ENCODE measurements at regions not wholly inside any gene's neighbourhood (a gene's known extent, or its start where the extent isn't known, plus 50 kb on each side); places are given as distances from the start of the nearest gene placed in this dataset.

DNA sequence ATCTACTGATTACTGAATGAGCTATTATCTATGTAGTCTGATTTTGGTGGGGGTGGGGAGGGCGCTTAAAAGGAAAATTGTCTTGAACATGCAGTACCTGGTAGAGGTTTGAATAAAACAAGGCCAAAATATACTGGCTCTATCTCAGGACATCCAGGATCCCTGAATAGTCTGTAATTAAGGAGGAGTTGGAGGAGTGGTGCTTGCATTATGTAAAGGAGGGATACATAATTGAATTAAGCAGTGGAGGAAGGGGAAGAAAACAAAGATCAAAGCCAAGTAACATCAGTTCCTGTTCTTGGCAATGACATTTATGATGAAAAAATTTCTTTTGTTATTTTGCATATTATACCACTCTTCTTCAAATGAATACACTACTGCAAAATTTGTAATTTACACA is 539.4 kb upstream of the ZEB2 start:
- ATAC-seq (no peak), DNase-seq (no peak)
- intact Hi-C loops (cut with DNase I, micrococcal nuclease), result no loop called here

DNA sequence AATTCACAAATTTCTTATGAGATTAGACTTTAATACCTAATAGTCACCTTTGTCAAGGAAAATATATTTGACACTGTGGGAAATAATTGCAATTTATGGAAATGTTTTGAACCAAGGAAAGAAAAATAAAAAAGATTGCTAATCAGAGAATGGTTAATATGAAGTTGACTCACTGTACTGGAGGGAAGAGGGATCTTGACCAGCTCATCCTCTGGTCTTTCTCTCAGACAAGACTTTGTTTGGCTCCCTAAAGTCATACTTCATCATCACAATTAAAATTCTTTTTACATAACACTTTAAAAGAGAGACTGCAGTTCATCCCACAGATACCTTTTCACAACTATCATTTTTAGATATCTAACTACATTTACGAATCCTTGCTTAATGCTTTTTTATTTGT is 538.5 kb upstream of the ZEB2 start:
- no peak for DNase-seq
- ATAC-seq, result no peak
- intact Hi-C loops (cut with DNase I, micrococcal nuclease), result no loop called here

DNA sequence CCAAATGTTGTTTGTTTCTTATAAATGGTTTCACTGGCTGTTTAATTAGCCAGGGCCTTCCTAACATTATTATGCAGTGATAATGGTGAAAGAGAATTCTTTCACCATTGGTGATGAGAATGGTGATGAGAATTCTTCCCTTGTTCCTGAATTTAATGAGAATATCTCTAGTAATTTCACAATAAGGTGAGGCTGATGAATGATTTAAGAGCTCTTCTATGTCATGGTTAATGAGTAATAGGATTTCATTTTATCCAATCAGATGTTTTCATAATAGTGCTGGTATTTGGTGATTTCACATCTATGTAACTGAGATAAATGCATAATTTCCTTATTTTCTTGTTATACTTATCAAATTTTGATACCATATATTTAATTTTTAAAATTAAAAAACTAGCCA is 535.7 kb upstream of the ZEB2 start:
- intact Hi-C loops (cut with DNase I, micrococcal nuclease), result no loop called here
- ATAC-seq, result no peak
- DNase-seq, result no peak

DNA sequence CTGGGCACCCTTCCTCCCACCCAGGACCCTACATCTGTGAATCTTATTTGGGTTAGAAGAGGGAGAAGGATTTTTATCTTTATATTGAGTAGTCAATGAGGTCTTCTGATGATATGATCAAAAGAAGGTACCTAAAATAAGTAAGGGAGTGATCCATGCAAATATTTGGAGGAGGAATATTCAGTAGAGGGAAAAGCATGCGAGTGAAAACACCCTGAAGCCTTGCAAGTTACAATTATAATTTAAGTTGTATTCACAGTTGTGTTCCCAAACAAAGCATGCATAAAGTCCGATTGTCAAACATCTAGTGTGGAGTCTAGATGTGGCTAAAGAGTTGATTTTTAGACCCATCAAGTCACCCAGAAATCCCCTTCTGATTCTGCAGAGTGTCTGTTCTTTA is 530.2 kb upstream of the ZEB2 start:
- ATAC-seq, result no peak
- no peak for DNase-seq
- intact Hi-C loops (cut with DNase I, micrococcal nuclease), result no loop called here

DNA sequence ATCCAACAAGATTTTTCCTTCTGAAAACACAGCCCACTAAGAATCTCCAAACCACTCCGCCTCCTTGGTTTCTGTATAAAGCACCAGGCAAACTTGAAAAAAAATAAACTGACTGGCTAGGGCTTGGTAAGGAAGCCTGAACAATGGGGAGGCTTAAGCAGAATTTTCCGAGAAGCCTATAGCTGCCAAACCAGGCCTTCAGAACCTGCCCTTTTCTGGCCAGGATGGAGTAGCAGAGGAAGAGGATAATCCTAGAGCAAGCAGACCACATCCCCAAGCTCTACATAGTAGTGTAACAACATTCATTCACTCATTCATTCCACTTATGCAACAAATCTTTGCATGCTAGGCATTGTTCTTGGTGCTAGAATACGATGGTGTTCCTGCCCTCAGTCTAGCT is 529.6 kb upstream of the ZEB2 start:
- DNase-seq, result no peak
- intact Hi-C loops (cut with DNase I, micrococcal nuclease), result no loop called here
- ATAC-seq, result no peak

DNA sequence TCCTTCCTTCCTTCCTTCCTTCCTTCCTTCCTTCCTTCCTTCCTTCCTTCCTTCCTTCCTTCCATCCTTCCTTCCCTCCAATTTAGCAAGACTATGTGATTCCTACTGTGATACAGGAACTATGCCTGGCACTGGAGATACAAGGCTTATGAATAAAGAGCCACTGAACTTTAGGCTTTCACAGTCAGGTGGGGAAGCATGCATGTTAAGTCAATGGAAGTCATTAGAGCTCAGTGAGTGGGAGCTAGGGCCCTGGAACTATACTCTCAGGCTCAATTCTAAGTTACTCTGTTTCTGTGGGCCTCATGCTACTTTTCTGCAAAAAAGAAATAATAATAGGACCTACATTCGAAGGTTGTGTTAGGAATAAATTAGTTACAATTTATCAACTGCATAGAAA is 527.6 kb upstream of the ZEB2 start:
- intact Hi-C loops (cut with DNase I, micrococcal nuclease), result no loop called here
- no peak for ATAC-seq
- no peak for DNase-seq

DNA sequence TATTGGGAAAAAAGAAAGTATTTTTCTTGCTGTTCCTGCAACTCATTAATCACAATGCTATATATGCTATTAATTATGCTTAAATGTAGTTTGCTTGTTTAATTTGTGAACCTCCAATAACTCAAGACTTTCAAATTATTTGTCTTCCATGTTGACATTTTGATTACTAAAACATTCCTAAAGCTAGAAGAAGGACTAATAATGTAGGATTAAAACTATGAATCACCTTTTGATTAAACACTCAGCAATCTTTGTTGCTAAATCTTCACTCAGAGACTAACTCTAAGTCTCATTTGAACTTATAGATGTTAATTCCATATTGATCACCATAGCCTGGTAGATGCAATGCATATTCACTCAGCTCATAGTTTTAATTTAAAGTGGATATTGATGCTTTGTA is 524.6 kb upstream of the ZEB2 start:
- ATAC-seq (no peak), DNase-seq (no peak)
- intact Hi-C loops (cut with DNase I, micrococcal nuclease), result no loop called here

DNA sequence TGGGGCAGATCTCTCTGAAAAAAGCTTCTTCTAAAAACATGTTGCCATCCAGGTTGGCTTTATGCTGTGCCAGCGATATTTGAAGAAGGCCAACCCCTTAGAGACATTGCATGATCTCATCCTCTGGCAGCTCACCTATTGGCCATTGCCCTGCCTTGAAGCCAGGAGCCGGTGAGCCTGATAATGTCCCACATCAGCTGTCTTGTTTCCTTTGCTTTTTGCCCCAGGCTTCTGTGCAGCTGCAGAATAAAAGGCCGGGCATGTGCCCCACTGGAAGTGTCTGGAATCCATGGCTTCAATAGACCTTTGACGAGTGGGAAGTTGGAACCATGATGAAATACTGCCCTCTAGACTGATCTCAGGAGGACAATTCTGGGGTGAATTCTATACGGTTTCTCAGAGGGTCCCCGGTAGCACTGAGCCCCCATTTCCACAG is 523.5 kb upstream of the ZEB2 start:
- DNase-seq (no peak), ATAC-seq (no peak)
- intact Hi-C loops (cut with DNase I, micrococcal nuclease), result no loop called here

DNA sequence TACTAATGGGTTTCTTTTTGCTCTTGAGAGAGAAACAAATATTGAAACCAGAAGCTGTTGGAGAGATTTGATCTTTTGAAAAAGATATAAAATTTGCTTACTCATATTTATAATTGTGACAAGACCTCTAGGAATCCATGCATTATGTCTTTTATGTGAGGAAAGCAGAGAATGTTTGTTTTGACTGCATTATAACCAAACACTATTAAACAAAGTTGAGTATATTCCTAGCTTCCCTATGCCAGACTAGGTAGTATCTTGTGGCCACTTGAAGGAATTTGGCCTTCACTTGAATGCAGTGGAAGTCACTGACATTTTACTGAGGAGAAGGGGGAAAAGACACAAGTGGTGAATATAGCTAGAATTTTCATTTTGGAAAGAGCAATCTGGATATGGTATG is 521.8 kb upstream of the ZEB2 start:
- ATAC-seq (no peak), DNase-seq (no peak)
- intact Hi-C loops (cut with DNase I, micrococcal nuclease), result no loop called here

DNA sequence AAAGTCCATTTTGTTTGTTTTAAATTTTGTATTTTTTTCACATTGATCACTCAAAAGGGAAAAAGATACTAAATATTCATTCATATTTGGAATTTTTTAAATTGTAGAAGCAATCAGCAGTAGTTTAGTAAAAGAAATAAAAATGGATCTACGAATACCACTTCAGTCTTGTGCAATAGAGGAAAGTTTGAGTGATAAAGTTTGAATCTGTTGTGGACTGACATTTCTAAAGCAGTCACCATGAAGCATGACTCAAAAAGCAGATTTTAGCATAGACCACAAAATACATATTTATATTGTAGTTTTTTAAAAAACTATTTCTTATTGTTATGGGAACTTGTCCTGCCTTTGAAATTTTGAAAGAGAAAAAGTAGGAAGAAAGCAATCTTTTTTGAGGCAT is 520.5 kb upstream of the ZEB2 start:
- intact Hi-C loops (cut with DNase I, micrococcal nuclease), result no loop called here
- ATAC-seq, result no peak
- DNase-seq, result no peak

DNA sequence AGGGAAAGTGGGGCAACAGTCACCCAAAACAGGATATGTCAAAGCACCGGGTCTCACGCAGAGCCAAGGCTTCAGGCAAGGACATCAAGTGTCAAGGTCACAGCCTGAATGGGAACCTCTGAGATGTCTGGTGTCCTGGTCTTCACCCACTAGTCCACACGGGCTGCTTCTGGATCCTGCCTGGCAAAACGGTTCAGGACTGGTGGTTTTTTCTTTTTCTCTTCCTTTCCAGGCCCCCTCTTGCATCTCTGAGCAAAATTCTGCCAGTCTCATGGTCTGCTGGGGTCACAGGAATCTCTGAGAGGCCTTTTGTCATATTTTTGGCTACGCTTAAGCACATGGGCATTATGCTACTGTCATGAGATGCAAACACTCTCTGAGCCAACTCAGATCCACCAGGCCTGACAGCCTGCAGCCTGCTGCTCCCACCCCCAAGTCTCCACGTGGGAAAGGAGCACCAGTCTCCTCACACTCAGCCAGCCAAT is 518.2 kb upstream of the ZEB2 start:
- ATAC-seq, result no peak
- intact Hi-C loops (cut with DNase I, micrococcal nuclease), result no loop called here
- no peak for DNase-seq

DNA sequence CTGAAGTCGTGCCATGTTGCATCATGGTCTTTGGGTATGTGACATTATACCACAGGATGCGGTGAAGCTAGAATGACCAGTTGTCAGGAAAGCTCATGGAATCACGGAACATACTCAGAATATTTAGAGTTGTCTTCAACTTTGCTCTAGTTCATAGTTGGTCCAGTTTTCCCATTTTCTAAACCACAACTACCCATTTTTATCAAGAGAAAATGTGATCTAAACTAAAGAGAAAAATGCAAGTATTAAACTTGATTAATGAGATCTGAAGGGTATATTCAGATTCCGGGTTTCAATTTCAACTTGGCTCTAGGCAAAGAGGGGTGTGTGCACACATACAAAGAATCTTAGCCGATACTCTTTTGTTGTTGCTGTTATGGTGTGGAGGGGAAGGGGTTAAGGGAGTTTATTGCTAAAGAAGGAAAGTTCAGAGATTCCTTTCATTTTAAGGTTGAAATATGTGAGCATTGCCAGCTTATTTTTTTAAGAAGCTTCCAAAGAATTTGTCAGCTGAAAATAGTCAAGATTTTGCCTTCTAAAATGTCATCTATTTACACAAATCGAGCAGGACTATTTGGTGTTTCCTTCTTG is 516.6 kb upstream of the ZEB2 start:
- ATAC-seq, result no peak
- intact Hi-C loops (cut with DNase I, micrococcal nuclease), result no loop called here
- no peak for DNase-seq

DNA sequence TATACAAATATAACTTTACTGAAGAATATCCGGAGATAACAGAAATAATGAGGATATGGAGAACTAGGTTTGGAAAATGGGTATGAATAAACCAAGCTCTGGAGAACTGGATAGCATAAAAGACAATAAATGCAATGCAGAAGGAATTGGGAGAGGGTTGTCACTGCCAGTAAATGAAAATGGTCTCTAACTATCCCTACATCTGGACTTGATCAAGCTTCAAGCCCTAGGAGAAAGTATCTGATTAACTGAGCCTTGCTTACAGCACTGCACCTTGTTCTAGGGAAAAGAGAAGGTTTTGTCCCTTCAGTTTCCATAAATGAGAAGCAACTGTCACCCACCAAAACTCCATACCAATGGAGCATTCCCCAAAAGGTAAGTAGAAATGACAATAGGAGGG is 514.6 kb upstream of the ZEB2 start:
- DNase-seq (no peak), ATAC-seq (no peak)
- intact Hi-C loops (cut with DNase I, micrococcal nuclease), result no loop called here

DNA sequence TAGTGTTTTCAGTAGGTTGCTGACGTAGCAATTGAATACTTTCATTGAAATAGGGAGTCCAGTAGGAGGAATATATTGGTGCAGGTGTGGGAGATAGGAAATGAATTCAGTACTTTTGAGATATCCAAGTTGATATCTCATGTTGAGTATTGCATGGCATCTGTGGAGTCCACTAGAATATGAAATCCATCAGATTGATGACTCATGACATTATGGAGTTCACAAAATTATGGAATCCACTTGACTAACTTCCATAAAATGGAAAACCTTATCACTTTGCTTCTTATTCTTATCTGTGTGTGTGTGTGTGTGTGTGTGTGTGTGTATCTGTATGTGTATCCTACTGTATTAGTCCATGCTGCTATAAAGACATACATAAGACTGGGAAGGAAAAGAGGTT is 513.5 kb upstream of the ZEB2 start:
- ATAC-seq (no peak), DNase-seq (no peak)
- intact Hi-C loops (cut with DNase I, micrococcal nuclease), result no loop called here

DNA sequence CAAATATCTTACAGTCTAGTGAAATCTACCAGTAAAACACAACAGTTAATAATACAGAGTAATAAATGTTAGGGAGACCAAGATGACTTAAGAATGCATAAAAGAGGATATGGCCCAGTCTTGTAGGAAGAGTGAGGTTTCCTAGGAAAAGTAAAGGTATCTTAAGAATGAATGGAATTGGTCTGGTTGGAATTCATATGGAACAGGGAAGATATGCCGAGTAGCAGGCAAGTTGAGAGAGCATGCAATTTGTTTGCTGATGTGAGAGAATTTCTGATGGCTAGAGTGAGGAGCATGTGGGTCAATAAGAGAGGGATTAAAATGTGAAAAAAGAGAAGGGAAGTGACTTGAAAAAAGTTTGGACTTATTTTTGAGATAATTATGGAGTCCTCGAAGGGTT is 512.9 kb upstream of the ZEB2 start:
- intact Hi-C loops (cut with DNase I, micrococcal nuclease), result no loop called here
- no peak for DNase-seq
- ATAC-seq, result no peak

DNA sequence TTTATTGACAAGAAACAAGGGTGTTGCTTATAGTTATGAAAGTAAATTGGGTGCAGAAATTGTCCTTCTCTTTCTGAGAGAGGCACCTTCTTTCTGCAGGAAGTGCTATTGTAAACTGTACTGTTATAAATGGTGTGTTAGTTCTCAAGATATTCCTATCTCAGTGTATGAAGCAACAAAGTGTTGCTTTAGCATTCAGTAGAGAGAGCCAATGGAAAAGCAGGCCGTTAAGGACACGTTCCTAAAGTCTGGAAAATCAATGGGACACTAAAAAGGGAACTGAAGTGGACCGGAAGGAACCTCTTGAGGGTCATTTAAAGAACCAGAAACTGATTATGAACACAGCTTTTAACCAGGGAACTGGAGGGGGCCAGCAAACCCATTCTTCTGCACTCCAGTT is 510.0 kb upstream of the ZEB2 start:
- no peak for DNase-seq
- ATAC-seq, result no peak
- intact Hi-C loops (cut with DNase I, micrococcal nuclease), result no loop called here

DNA sequence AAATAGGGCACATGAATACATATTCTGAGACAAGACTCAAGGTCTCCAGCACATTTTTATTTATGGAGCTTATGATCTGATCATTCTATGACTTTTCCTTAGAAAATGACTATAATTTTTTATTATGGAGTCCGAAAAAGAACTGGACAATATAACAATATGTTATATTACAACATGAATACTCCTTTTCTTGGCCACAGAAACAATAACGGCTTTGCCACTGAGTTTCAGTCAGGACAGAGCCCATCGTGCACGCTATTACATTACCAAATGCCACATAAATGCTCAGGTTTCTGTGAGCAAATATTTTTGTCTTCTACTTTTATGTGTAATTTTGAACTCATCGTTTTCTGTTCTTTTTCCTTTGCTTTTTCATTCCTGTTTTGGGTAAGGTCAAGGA is 509.2 kb upstream of the ZEB2 start:
- no peak for ATAC-seq
- intact Hi-C loops (cut with DNase I, micrococcal nuclease), result no loop called here

DNA sequence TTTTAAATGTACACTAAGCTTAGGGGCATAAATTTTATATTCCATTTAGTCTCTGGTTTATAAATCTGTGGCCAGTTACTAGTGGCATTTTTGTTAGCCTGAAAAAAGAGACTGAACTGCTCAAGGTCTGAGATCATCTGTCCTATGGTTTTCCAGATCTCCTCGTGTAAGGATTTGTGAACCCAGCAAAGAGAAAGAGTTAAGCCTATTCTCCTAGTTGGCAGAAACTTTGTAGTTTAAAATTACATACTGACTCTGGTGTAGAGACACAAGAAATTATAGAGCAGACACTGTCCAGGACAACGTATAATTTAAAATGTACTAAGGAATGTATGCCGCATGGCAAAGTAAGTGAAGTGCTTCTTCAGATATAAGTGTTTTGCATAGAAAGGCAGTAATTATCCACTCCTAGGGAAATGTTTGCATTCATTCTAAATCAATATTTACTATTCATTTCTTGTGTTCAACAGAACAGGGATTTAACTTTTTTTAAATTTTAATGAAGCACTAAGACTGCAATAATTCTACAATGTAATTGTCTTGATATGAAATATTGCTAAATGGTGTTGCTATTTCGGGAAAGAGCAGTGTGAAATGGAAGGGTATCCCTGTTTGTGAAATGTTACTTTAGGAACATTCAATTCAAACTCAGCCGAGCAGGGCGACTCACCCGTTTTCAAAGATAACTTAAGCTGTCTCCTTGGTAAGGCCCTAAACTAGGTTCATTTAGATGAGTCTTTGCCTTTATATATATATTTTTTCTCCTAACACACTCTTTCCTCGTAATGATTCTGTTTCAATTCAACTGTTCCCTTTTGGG is 508.4 kb upstream of the ZEB2 start:
- ATAC-seq (no peak), DNase-seq (no peak)
- intact Hi-C loops (cut with DNase I, micrococcal nuclease), result no loop called here

More for the DNA sequence above, 509.2 kb upstream of the ZEB2 start:
- no peak for DNase-seq

DNA sequence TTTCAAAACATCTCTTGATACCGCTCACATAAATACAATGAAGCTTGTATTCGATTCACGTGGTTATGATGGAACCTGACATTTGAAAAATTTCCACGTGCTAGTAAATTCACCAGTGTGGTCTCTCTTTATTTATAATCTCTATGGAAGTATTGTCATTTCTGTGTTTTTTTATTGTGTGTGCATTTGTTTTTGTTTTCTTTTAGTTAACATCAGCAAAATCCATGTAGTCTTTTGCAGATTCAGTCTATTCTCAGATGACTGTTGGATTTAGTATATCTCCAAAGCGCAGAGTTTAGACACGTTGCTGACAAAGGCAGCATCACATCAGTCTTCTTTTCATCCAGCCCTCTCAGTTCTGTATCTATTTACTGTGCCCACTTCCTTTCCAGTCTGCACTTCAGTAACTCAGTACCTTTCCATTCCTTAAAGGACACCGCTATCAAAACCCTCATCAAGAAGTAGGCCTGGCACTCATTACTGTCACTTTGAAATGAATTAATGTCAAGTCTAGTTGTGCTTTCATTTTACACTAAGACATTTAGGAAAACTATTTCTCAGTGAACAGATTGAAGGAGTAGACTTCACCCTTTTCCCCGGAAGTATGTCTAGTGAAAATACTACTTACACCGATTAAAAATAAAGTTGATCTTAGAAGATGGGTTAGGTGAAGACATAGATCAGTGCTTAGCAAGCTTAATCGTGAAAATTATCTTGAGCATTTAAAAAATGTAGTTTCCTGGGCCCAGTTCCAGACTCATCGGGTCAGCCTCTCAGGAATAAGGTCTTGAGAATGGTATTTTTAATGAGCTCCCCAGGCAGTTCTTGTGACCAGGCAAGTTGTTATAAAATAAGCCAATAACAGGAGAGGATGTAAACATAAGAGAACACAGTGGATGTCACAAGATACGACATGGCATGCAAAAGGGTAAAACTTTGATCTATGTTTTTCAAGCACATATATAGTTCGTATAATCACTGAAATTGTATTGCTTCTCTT is 506.8 kb upstream of the ZEB2 start:
- no peak for ATAC-seq
- intact Hi-C loops (cut with DNase I, micrococcal nuclease), result no loop called here
- no peak for DNase-seq

DNA sequence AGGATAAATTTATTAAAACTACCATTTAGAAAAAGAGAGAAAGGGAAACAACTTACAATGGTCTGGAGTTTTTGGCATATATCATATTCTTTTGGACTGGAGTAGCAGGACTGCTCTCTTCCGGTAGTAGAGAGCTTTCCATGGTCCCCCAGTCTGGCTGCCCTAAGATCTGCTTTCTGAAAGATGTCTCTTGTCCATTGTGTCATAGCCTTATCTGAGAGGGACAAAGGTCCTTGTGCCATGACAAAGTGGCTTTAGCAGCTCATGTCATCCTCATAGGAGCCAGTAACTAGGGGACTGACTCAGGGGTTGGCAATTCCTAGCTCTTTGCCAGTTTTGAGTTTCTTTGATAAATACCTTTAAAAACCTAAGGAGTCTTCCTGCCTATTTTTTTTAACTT is 505.5 kb upstream of the ZEB2 start:
- DNase-seq, result no peak
- ATAC-seq, result no peak
- intact Hi-C loops (cut with DNase I, micrococcal nuclease), result no loop called here

All from left colon (tissue), 2 donors.